ENCODE measurements at regions not wholly inside any gene's neighbourhood (a gene's known extent, or its start where the extent isn't known, plus 50 kb on each side); places are given as distances from the start of the nearest gene placed in this dataset.

- no peak for DNase-seq
Observed at GRCh38 chr6:169044381-169045230, 209.0 kb downstream of the THBS2 start.

- DNase-seq, result no peak
Observed at GRCh38 chr6:169042061-169042460, 211.6 kb downstream of the THBS2 start.

GRCh38 chr6:169041078-169041477 lies 212.6 kb downstream of the THBS2 start:
- no peak for DNase-seq

DNA sequence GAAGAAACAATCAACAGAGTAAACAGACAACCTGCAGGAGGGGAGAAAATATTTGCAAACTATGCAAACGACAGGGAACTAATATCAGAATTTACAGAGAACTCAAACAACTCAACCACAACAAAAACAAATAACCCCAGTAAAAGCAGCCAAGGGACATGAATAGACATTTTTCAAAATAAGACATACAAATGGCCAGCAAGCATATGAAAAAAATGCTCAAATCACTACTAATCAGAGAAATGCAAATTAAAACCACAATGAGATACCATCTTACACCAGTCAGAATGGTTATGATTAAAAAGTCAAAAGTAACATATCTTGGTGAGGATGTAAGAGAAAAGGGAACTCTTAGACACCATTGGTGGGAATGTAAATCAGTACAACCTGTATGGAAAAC lies 215.0 kb downstream of the THBS2 start:
- no peak for DNase-seq

GRCh38 chr6:169035385-169036240 lies 218.0 kb downstream of the THBS2 start:
- DNase-seq, result no peak

DNA sequence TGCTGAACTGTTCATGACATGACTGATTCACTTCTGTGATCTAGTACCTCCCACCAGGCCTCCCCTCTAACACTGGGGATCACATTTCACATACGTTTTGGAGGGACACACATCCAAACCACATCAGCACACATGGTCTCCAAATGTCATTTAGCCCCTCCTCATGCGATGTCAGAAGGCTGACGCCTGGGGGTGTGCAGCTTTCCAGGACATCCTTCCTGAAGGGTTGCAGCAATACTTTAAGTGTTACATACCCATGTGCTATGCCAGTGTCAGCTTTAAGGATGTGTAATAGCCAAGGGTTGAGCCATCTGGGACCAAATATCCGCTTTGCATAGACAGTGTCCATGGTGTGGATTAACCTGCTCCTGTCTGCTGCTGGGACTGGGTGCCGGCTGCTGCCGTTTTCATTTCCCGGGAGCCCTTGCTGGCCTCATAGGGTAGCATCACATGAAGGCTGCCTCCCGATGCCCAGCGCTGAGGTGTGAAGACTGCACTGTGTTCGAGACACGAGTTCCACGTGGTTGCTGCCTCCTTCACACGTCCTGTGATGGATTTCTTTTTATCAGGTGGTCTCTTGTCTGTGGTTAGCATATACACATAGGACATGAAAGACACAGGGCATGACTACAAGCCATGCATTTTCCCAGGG lies 219.0 kb downstream of the THBS2 start:
- no peak for DNase-seq

GRCh38 chr6:169029861-169030260 lies 223.8 kb downstream of the THBS2 start:
- peak; percentile 72 for DNase-seq

GRCh38 chr6:169028343-169028742 lies 225.3 kb downstream of the THBS2 start:
- DNase-seq, result no peak

- no peak for DNase-seq
Observed at GRCh38 chr6:169026175-169026574, 227.5 kb downstream of the THBS2 start.

DNA sequence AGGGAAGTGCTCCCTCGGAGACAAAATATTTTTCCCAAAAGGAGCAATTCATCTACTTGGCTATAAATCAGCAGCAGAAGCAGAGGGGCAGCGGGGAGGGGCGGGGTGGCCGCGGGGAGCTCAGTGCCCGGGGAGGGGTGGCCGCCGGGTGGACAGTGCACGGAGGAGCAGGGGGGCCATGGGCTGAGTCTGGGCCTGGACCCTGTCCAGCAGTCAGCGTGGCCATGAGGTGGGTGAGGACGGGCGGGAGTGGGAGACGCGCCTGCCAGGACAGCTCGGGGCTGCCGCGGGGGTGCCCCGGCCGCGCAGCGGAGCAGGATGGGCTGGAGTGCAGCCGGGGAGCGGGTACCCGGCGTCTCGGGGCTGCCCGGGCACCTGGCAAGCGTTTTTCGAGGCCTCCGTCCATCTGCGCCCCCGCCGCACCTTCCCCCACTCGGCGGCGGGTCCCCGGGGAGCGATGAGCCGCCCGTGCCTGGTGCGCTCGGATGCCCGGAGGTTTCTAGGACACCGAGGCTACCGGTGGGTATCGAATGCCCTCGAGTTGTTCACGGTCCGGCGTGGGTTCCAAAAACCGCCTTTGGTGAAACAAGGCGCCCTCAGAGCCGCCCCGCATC lies 229.5 kb downstream of the THBS2 start:
- no peak for DNase-seq

DNA sequence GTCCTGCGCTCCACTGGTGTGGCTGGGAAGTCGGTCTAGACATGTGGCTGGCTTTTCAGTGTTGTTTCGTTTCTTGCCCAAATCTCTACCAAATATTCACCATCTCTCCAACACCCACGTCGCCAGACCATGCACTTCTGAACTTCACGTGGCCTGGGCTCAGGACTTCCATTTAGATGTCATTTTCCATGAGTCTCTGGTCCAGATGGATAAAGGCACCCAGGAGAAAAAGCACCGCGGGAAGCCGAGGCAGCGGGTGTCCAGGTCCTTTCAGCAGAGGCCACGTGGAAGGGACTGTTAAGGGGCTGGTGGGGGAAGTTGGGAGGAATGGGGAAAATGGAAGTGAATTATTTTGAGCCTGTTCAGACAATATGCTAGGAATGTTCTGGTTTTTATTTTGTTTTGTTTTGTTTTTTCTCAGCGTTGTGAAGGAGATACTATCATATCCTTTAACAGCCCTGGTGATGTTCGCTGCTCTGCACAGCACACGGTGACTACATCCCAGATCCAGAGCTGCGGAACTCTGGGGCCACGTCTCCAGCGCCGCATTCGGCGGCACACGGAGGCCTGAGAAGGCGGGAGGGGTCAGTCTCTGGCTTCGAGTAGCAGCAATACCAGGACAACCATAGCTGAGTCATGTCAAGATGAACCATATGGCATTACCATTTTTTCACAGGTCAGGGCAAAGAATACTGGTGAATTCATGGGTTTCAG lies 230.3 kb downstream of the THBS2 start:
- no peak for DNase-seq

GRCh38 chr6:169022079-169022478 lies 231.6 kb downstream of the THBS2 start:
- no peak for DNase-seq

GRCh38 chr6:169020821-169021220 lies 232.8 kb downstream of the THBS2 start:
- no peak for DNase-seq

DNA sequence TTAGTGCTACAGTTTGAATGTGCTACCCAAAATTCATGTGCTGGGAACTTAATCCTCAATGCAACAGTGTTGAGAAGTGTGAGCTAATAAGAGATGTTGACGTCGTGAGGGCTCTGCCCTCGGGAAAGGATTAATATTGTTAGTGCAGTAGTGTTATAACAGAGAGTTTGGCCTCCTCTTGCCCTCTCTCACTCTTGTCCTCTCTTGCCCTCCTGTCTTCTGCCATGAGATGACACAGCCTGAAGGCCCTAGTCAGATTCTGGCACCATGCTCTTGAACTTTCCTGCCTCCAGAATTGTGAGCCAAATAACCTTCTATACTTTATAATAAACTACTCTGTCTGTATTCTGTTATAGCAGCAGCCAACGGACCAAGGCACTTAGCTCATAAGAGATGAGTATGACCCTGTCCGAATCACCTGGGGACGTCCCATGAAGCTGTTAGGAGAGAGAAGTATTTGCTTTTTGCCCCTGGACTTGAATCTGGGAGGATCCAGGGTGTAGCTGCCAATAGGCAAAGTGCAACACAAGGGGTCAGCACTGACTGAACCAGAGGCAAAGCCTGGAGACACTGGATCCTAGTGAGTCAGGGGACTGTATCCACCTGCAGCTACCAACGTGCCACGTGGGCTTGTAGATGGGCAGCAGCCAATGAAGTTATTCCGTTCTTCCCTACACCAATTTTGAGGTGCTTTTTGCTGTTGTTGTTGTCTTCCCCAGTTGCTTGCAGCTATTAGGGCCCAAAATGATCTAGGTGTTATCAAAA lies 233.7 kb downstream of the THBS2 start:
- no peak for DNase-seq

DNA sequence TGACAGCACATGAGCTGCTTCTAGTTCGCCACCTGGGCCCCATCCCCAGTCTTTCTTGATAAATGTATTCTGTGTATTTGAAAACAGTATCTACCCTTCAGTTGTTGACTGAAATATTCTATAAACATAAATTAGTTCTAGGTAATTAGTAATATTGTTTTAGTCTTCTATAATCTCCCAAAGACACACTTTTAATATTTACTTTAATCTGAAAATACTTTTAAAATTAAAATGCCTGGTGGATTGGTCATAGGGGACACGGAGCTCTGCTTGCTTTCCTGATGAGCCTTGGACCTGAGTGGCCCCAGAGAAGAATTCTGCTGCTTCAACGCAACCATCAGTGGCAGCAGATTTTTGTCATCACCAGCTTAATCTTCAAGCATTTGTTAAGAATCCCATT lies 234.5 kb downstream of the THBS2 start:
- DNase-seq, result no peak

DNA sequence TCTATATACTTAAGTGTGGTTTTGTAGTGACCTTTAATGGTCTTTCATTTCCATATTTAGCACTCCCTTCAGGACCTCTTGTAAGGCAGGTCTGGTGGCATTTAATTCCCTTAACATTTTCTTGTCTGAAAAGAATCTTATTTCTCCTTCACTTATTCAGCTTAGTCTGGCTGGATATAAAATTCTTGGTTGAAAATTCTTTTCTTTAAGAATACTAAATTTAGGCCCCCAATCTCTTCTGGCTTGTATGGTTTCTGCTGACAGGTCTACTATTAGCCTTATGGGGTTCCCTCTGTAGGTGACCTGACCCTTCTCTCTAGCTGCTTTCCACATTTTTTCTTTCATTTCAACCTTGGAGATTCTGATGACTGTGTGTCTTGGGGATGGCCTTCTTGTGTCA lies 236.9 kb downstream of the THBS2 start:
- no peak for DNase-seq

DNA sequence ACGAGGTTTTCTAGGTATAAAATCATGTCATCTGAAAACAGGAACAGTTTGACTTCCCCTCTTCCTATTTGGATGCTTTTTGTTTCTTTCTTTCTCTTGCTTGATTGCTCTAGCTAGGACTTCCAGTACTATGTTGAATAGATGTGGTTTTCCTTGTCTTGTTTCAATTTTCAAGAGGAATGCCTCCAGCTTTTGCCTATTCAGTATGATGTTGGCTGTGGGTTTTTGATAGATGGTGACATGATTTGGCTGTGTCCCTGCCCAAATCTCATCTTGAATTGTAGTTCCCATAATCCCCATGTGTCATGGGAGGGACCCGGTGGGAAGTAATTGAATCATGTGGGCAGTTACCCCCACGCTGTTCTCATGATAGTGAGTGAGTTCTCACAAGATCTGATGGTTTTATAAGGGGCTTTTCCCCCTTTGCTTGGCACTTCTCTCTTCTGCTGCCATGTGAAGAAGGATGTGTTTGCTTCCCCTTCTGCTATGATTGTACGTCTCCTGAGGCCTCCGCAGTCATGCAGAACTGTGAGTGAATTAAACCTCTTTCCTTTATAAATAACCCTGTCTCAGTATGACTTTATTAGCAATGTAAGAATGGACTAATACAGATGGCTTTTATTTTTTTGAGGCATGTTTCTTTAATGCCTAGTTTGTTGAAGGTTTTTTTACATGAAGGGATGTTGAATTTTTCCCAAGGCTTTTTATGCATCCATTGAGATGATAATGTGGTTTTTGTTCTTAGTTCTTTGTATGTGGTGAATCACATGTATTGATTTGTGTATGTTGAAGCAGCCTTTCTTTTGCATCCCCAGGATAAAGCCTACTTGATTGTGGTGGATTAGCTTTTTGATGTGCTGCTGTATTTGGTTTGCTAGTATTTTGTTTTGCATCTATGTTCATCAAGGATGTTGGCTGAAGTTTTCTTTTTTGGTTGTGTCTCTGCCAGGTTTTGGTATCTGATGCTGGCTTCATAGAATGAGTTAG lies 239.1 kb downstream of the THBS2 start:
- no peak for DNase-seq

GRCh38 chr6:169009628-169010027 lies 244.0 kb downstream of the THBS2 start:
- DNase-seq, result no peak

DNA sequence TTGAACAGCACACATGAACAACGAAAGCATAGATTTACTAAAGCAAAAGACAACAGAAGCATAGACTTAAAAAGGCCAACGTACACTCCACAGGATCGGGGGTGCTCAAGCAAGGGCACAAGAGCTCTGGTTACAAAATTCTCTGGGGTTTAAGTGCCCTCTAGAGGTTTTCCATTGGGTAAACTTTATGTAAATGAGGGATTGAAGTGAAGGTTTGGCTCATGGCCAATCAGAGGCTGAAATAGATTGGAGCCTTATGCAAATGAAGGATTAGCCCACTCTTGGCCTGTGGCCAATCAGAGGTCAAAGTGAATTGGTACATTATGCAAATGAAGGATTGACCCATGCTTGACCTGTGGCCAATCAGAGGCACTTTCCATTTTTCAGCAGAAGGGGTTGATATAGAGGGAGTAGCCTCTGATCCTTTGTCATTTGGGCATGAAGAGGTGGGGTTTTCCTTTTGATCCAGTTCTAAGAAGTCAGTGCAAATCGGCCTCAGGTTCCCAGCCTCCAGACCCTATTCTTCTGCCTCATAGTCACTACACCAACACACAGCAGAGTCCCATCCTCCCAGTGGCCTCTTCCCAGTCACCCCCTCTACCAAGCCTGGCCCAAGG lies 244.9 kb downstream of the THBS2 start:
- no peak for DNase-seq

- no peak for DNase-seq
Observed at GRCh38 chr6:169005166-169005565, 248.5 kb downstream of the THBS2 start.
